ENCODE measurements at regions not wholly inside any gene's neighbourhood (a gene's known extent, or its start where the extent isn't known, plus 50 kb on each side); places are given as distances from the start of the nearest gene placed in this dataset.

GRCh38 chr2:3128786-3129185, 248.8 kb downstream of the EIPR1 start:
- CTCF ChIA-PET: no interaction called here

More at GRCh38 chr2:3128786-3129185, 248.8 kb downstream of the EIPR1 start:
- H3K4me1 ChIP-seq (ENCODE audit: control insufficient read depth, insufficient read depth, low read length): no peaks in the 10 kb centered on the region
- H3K9me3 ChIP-seq (ENCODE audit: control insufficient read depth, insufficient read depth, low read length): peaks cover 2% of the 10 kb centered on the region; the same call in 1 of the 2 replicates
- BruUV-seq (replicated peaks): no TSS peak
- H2BK5ac ChIP-seq (ENCODE audit: low read depth, low read length, poor library complexity, severe bottlenecking): no peak overlapping the region
- H3K18ac ChIP-seq (ENCODE audit: low read depth, low read length): no peak overlapping the region
- H3K4ac ChIP-seq (ENCODE audit: low read depth, low read length): no peak overlapping the region
- no peak overlapping the region for H3K4me2 ChIP-seq (ENCODE audit: low read depth, low read length)
- WGBS, 2 experiments (ENCODE audit: extremely low coverage in 2 of 2, insufficient read length in 1 of 2): 71% methylated on average over 1 of the region's 7 CpGs; no CpG with 5 or more reads in 1 of the 2 experiments
- no peak overlapping the region for H4K5ac ChIP-seq (ENCODE audit: low read depth, low read length)
- H2AFZ ChIP-seq (replicated peaks; ENCODE audit: low read length, poor library complexity): no peak overlapping the region
- H3K4me3 ChIP-seq (ENCODE audit: insufficient read depth, low read depth, low read length): no peak overlapping the region
- no peaks in the 10 kb centered on the region for H3K9me1 ChIP-seq (ENCODE audit: insufficient read depth, low read length)
- H3K9ac ChIP-seq (ENCODE audit: low read depth, low read length): no peak overlapping the region
- H3K27me3 ChIP-seq (ENCODE audit: control insufficient read depth, insufficient read depth, low read length): no peaks in the 10 kb centered on the region; the same call in 1 of the 2 replicates
- ATAC-seq (ENCODE audit: low read depth): no peak
- no peak overlapping the region for H3K14ac ChIP-seq (replicated peaks; ENCODE audit: low read depth, low read length)
- DNase-seq: no peak
- no peak overlapping the region for H2BK20ac ChIP-seq (ENCODE audit: low read depth, low read length)
- H2BK15ac ChIP-seq (ENCODE audit: low read depth, low read length): no peak overlapping the region
- no peak overlapping the region for H2AK9ac ChIP-seq (replicated peaks; ENCODE audit: low read depth, low read length, poor library complexity)
- no peak overlapping the region for H3K27ac ChIP-seq (ENCODE audit: insufficient read depth, low read length)
- in situ Hi-C loops (cut with MboI; ENCODE audit: low sequenced_read_pairs): no loop called here
- dilution Hi-C loops (cut with HindIII; ENCODE audit: low sequenced_read_pairs, unreplicated experiment): no loop called here
- TF ChIP-seq CTCF (conservative IDR thresholded peaks at IDR 0.05; ENCODE audit: low read depth, low read length) (no peak), FOS (IDR thresholded peaks at IDR 0.05; ENCODE audit: low read depth, low read length) (no peak), RFX5 (IDR thresholded peaks at IDR 0.05; ENCODE audit: low read depth, low read length) (no peak), CEBPB (IDR thresholded peaks at IDR 0.05; ENCODE audit: low read depth, low read length) (no peak), NFE2L2 (IDR thresholded peaks at IDR 0.05; ENCODE audit: low read depth, low read length) (no peak), SMC3 (IDR thresholded peaks at IDR 0.05; ENCODE audit: low read depth, low read length) (no peak), POLR2A (IDR thresholded peaks at IDR 0.05; ENCODE audit: low read depth, low read length) (no peak), RCOR1 (IDR thresholded peaks at IDR 0.05; ENCODE audit: insufficient replicate concordance, low read length) (no peak), MAZ (IDR thresholded peaks at IDR 0.05; ENCODE audit: borderline replicate concordance, low read depth, low read length) (no peak), USF2 (IDR thresholded peaks at IDR 0.05; ENCODE audit: low read depth, low read length) (no peak), ELK1 (IDR thresholded peaks at IDR 0.05; ENCODE audit: borderline replicate concordance, low read depth, low read length) (no peak), BHLHE40 (IDR thresholded peaks at IDR 0.05; ENCODE audit: low read depth, low read length) (no peak)
- H3K23ac ChIP-seq (ENCODE audit: low read depth, low read length): no peak overlapping the region
- no peak overlapping the region for H2BK120ac ChIP-seq (ENCODE audit: low read depth, low read length)
- no peak overlapping the region for H4K8ac ChIP-seq (ENCODE audit: low read depth in 2 of 2, low read length in 2 of 2)
- no peak overlapping the region for H4K91ac ChIP-seq (ENCODE audit: insufficient read depth, low read depth, low read length)
- no peaks in the 10 kb centered on the region for H3K36me3 ChIP-seq (ENCODE audit: control insufficient read depth, insufficient read depth, low read length)
- POLR2A ChIA-PET (ENCODE audit: unreplicated experiment): no interaction called here
- H3K79me1 ChIP-seq (ENCODE audit: low read depth in 1 of 2, low read length in 2 of 2): no peaks in the 10 kb centered on the region
- H4K20me1 ChIP-seq (ENCODE audit: insufficient read depth, low read length): no peaks in the 10 kb centered on the region
- H2AK5ac ChIP-seq (ENCODE audit: low read depth, low read length): no peak overlapping the region
- H3K56ac ChIP-seq (ENCODE audit: extremely low read depth, insufficient read depth, low read length): no peak overlapping the region
- intact Hi-C loops (cut with micrococcal nuclease): no loop called here
